GM10248 (cell line): ENCODE measurements at regions not wholly inside any gene's neighbourhood (a gene's known extent, or its start where the extent isn't known, plus 50 kb on each side); places are given as distances from the start of the nearest gene placed in this dataset.

Experiments
- CTCF ChIA-PET: fragments of 300-600 bp; sonication (Branson Sonifier 250); formaldehyde crosslinking; extraction: SDS; loops from one replicate; lab custom pipeline; 2021; ENCODE audit warnings: antibody characterized with exemption; lab: Yijun Ruan, JAX
- POLR2A ChIA-PET: fragments of 350-650 bp; sonication (Branson Sonifier 250); formaldehyde crosslinking; extraction: SDS; loops from one replicate; lab custom pipeline; 2020; ENCODE audit warnings: antibody characterized with exemption; lab: Yijun Ruan, JAX
- DNase-seq: peaks from one replicate; pipeline ENCODE4 v3.0.0; 2012; ENCODE audit errors: extremely low spot score
- TF ChIP-seq, protein P1 (sequence below): IDR thresholded peaks from 2 replicates; pipeline ENCODE4 v1.5.1; 2012; ENCODE audit warnings: mild to moderate bottlenecking, low read depth; ENCODE audit errors: extremely low read depth, missing control alignments, control extremely low read depth

DNA sequence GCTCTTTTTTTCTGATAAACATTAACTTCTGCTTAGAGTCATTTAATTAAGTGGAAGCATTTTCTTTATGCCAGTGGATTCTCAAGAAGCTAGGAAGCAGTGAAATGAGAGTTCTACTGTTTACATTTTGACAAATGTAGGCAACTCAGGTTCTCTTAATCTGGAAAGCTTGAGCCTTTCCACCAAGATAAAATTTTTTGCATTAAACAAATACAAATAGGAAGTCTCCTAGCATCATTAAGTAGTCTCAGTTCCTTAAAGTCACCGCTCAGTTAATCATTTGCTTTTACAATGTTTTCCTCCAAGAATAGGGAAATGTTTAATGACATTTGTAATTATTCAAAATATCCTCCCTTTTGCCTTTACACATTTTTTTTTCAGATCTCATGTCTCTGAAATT, 290.4 kb upstream of the PDE4D start:
- TF ChIP-seq, protein P1, sequence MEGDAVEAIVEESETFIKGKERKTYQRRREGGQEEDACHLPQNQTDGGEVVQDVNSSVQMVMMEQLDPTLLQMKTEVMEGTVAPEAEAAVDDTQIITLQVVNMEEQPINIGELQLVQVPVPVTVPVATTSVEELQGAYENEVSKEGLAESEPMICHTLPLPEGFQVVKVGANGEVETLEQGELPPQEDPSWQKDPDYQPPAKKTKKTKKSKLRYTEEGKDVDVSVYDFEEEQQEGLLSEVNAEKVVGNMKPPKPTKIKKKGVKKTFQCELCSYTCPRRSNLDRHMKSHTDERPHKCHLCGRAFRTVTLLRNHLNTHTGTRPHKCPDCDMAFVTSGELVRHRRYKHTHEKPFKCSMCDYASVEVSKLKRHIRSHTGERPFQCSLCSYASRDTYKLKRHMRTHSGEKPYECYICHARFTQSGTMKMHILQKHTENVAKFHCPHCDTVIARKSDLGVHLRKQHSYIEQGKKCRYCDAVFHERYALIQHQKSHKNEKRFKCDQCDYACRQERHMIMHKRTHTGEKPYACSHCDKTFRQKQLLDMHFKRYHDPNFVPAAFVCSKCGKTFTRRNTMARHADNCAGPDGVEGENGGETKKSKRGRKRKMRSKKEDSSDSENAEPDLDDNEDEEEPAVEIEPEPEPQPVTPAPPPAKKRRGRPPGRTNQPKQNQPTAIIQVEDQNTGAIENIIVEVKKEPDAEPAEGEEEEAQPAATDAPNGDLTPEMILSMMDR: no peak
- ChIA-PET CTCF (no interaction called here), POLR2A (no interaction called here)
- no peak for DNase-seq

DNA sequence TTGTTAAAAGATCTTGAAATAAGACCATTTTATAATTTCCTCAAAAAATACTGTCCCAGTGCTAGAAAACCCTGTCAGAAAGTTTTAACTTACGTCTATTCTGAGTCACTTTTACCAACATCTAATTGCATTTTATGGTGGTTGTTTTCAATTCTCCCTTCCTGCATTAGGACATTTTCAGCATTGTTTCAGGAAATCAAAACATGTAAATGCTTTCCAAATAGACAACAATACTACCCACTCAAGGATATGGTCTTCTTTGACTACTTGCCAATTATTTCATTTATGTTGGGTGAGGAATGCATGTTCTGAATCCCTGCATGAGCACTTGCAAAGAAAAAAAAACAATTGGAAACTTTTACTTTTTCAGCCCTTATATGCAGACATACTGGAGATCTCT, 284.6 kb upstream of the PDE4D start:
- TF ChIP-seq, protein P1: no peak
- DNase-seq: no peak
- ChIA-PET POLR2A (no interaction called here), CTCF (interaction anchor here (1.0 kb wide), 1 partner anchor 9 kb away, joined by 4 read pairs; no protein-coding TSS in a partner anchor)

DNA sequence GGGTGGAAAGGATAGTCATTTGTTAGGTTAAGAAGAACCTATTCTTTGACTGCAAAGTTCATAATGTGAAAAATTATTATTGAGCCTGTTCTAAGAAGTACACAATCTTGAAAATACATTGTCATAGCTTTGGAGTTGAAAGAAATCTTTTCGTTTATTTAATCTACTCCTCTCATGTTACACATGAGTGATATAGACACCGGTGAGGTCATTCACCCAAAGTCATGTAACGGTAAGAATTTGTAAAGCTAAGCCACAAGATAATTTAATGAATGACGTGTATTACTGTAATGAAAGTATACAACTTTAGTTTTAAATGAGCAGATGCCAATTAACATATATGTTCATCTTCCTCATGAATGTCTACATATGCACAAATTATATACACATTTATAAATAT, 284.1 kb upstream of the PDE4D start:
- CTCF ChIA-PET: interaction anchor here (1.0 kb wide), 1 partner anchor 9 kb away, joined by 4 read pairs; no protein-coding TSS in a partner anchor
- POLR2A ChIA-PET: no interaction called here
- DNase-seq: no peak
- TF ChIP-seq, protein P1: no peak

DNA sequence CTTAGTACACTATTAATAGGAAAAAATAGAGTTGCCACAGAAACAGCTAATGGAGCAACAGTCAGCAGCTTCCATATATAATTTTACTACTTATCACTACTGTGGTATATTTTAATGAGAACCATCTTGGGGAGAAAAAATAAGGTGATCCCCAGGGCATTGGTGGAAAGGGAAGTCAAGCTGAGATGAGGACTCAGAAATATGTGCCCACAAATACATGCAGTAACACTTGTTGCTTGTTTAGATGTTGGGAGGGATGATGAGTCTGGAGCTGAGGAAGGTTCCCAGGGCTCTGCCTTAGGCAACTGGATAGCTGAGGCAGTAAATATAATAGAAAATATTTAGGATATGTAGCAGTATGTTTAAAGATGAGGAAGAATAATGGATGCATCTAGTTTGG, 280.1 kb upstream of the PDE4D start:
- ChIA-PET CTCF (interaction anchor here (1.2 kb wide), 1 partner anchor 12 kb away, joined by 3 read pairs; no protein-coding TSS in a partner anchor), POLR2A (no interaction called here)
- TF ChIP-seq, protein P1: no peak
- DNase-seq: no peak

DNA sequence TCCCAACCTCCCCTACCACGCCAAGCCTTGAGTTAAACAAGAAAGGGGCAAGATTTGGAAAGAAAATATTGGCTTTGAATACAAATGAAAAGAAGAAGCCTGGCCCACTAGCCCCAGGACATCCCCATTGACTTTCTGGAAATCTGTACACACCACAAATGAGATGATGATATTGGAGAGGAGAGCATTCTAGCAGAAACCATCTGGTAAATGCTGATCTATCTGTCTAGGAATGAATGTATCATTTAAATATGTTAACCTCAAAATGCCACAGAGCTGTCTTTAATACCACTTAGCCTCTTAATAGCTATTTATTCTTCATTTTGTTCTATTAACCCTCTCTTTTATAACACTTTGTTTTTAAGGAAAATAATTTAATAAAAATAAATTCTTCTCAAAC, 270.2 kb upstream of the PDE4D start:
- ChIA-PET CTCF (interaction anchor here (1.3 kb wide), 1 partner anchor 67 kb away, joined by 3 read pairs; no protein-coding TSS in a partner anchor), POLR2A (no interaction called here)

DNA sequence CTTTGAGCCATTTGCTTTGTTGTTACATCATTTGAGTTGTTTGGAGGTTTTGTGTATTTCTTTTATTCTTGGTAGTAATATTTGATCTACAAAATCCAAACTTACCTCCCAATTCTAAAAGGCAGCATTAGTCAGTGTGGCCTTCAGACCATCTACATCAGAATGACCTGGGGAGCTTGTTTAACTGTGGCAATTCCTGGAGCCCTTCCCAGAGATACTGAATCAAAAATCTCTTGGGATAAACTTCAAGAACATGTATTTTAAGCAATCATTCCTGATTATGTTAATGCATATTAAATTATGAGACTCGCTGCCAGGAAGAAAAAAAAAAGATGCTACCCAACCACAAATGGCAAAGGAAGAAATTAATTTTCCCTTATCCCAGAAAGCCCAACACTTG, 268.9 kb upstream of the PDE4D start:
- POLR2A ChIA-PET: no interaction called here
- TF ChIP-seq, protein P1: no peak
- no peak for DNase-seq
- CTCF ChIA-PET: interaction anchor here (1.2 to 1.6 kb wide), 2 partner anchors 12 to 353 kb away, joined by 3 to 4 read pairs; no protein-coding TSS in a partner anchor

More for the DNA sequence above, 270.2 kb upstream of the PDE4D start:
- TF ChIP-seq, protein P1: no peak
- DNase-seq: no peak

DNA sequence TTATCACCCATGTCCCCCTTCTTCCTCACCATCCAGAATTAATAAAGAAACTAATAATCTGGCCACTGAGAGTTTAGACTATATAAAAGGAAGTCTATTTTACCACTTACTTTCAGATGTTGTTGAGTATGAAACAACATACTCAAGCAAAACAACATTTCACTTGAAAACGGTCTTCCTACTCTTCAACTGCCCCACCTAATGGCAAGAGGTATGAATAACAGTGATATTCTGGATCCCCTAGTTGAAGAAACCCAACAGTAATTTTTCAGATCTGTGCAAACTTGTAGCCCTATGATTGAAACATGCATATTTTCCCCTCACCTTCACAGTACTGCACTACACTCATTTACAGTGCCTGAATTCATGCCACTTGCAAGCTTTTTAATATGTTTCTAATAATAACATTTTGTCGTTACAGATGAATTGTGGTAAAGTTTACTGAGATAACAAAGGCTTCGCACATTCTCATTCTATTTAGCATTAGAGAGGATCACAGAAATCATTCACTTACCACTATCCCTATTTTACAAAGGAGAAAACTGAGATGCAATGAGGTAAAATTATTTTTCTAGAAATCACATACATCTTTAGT, 267.9 kb upstream of the PDE4D start:
- TF ChIP-seq, protein P1: peak; percentile 38

More for the DNA sequence above, 267.9 kb upstream of the PDE4D start:
- CTCF ChIA-PET: interaction anchor here (0.8 to 1.6 kb wide), 3 partner anchors 13 to 352 kb away, joined by 3 to 4 read pairs (median 4); no protein-coding TSS in a partner anchor
- POLR2A ChIA-PET: no interaction called here
- peak; percentile 38 for DNase-seq
